Kidney (tissue), 13 donors: ENCODE measurements at regions not wholly inside any gene's neighbourhood (a gene's known extent, or its start where the extent isn't known, plus 50 kb on each side); places are given as distances from the start of the nearest gene placed in this dataset.

Experiments
- DNase-seq, 5 donors: peaks; one replicate each; pipeline ENCODE4 v3.0.0-alpha.2; 2013 to 2020
- FAIRE-seq: peaks from 2 replicates; lab custom pipeline; 2012; peaks lifted over from hg19 to GRCh38; lab: Jason Lieb, UNC
- H3K27ac ChIP-seq, 2 donors: one replicate each; pipeline ENCODE4 v1.7.0; 2013; ENCODE audit warnings: low read depth in 2 of 2, low read length in 2 of 2, inconsistent platforms in 1 of 2
- H3K27me3 ChIP-seq: one replicate; pipeline ENCODE4 v1.7.1; 2013; ENCODE audit warnings: low read length, inconsistent platforms; ENCODE audit not compliant: control insufficient read depth, insufficient read depth
- H3K36me3 ChIP-seq, 3 donors: one replicate each; pipeline versions ENCODE4 v1.7.0 to v1.7.1; 2013; ENCODE audit warnings: low read length in 3 of 3, control low read depth in 1 of 3, inconsistent platforms in 1 of 3; ENCODE audit not compliant: insufficient read depth in 3 of 3, control insufficient read depth in 2 of 3
- H3K4me1 ChIP-seq, 3 donors: one replicate each; pipeline versions ENCODE4 v1.7.0 to v1.7.1; 2013; ENCODE audit warnings: low read length in 3 of 3, inconsistent platforms in 1 of 3, low read depth in 1 of 3; ENCODE audit not compliant: control insufficient read depth in 2 of 3, insufficient read depth in 2 of 3
- H3K4me3 ChIP-seq, 3 donors: one replicate each; pipeline versions ENCODE4 v1.7.0 to v1.8.1; 2013; ENCODE audit warnings: low read length in 3 of 3, control low read depth in 1 of 3, inconsistent platforms in 1 of 3
- H3K9ac ChIP-seq, 3 donors: one replicate each; pipeline versions ENCODE4 v1.7.0 to v1.7.1; 2013; ENCODE audit warnings: low read length in 3 of 3, control low read depth in 1 of 3, inconsistent platforms in 1 of 3
- H3K9me3 ChIP-seq, 3 donors: one replicate each; pipeline versions ENCODE4 v1.7.0 to v1.7.1; 2013; ENCODE audit warnings: low read length in 3 of 3, control low read depth in 1 of 3, inconsistent platforms in 1 of 3; ENCODE audit not compliant: control insufficient read depth in 2 of 3, insufficient read depth in 1 of 3
- intact Hi-C: fragments of 100-400 bp; cut with DNase I; formaldehyde crosslinking; loops from one replicate; pipeline ENCODE4 v1.11.1; 2022
- TF ChIP-seq, protein P1 (sequence below): IDR thresholded peaks from 3 replicates; pipeline ENCODE4 v1.5.1; 2012; ENCODE audit warnings: mild to moderate bottlenecking, moderate library complexity, borderline replicate concordance; ENCODE audit not compliant: insufficient read depth; ENCODE audit errors: extremely low read depth
- donor health status: control.
- donor health status: control.
- donor health status: control.
- donor health status: control.
- donor health status: control.
- donor health status: DM: yes; HTN: yes; CAD: no.
- donor health status: Normal renal cell carcinoma (clear cell type).

DNA sequence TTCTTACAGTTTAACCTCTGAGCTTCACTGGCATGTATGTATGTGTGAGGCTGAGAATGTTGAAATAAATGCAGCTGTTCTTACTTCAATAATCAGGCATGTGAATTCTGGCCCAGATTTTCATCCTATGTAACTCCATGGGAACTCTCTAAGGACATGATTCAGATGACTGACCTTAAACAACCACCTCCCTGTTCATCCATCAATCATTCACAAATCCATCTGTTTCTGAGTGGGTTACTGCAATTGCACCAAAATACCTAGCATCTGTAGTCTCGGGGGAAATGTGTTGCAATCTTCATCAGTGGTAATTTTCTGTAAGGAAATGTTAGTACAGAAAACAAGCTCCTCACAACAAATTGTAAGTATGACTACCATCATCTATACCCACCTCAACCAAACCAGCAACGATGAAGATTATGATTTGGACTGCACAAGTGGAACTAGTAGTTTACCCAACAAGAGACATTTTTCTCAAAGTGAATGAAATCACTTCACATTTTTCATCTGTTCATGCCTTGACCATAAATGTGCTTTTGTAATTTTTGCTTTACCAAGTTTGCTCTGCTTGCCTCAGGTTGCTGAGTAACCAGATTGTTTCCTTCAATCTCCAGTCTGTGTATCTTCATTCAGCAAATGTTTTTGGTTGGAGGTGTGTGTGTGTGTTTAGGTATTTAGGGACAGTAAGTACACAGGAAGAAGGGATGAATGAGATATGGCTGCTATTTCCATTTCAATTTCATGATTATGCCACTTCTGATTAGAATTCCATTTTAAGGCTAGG lies 65.7 kb upstream of the FZD8 start:
- no peaks in the 10 kb centered on the region for H3K4me1 ChIP-seq
- H3K27me3 ChIP-seq, result no peaks in the 10 kb centered on the region
- H3K9ac ChIP-seq, result no peak overlapping the region
- no peaks in the 10 kb centered on the region for H3K36me3 ChIP-seq
- intact Hi-C loops, result no loop called here
- H3K4me3 ChIP-seq, result no peak overlapping the region
- TF ChIP-seq, protein P1, sequence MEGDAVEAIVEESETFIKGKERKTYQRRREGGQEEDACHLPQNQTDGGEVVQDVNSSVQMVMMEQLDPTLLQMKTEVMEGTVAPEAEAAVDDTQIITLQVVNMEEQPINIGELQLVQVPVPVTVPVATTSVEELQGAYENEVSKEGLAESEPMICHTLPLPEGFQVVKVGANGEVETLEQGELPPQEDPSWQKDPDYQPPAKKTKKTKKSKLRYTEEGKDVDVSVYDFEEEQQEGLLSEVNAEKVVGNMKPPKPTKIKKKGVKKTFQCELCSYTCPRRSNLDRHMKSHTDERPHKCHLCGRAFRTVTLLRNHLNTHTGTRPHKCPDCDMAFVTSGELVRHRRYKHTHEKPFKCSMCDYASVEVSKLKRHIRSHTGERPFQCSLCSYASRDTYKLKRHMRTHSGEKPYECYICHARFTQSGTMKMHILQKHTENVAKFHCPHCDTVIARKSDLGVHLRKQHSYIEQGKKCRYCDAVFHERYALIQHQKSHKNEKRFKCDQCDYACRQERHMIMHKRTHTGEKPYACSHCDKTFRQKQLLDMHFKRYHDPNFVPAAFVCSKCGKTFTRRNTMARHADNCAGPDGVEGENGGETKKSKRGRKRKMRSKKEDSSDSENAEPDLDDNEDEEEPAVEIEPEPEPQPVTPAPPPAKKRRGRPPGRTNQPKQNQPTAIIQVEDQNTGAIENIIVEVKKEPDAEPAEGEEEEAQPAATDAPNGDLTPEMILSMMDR, result no peak
- H3K27ac ChIP-seq, result no peak overlapping the region
- FAIRE-seq, result no peak
- peak in 2 of 5 donors; percentile 46 to 51 for DNase-seq
- H3K9me3 ChIP-seq, result no peaks in the 10 kb centered on the region

DNA sequence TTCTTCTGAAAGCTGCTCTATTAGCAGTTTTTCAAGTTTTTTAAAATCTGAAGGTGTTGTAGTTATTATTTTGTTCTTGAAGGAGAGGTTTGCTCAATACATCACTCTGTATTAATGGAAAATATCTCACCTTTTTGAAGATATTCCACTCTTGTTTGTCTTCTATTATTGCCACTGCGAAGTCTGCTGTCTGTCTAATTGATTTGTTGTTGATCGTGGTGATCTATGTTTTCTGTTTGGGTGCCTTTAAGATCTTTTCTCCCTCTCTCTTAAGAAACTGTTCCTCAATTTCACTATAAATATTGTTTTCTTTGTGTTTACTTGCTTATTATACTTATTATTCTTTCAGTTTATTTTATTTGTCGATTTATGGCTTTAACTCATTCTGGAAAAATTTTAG lies 64.9 kb upstream of the FZD8 start:
- Histone ChIP-seq H3K4me3 (no peak overlapping the region), H3K9ac (no peak overlapping the region), H3K36me3 (no peaks in the 10 kb centered on the region), H3K4me1 (no peaks in the 10 kb centered on the region), H3K9me3 (no peaks in the 10 kb centered on the region), H3K27ac (no peak overlapping the region), H3K27me3 (no peaks in the 10 kb centered on the region)
- FAIRE-seq, result no peak
- intact Hi-C loops, result no loop called here
- no peak for DNase-seq
- TF ChIP-seq, protein P1, result no peak

DNA sequence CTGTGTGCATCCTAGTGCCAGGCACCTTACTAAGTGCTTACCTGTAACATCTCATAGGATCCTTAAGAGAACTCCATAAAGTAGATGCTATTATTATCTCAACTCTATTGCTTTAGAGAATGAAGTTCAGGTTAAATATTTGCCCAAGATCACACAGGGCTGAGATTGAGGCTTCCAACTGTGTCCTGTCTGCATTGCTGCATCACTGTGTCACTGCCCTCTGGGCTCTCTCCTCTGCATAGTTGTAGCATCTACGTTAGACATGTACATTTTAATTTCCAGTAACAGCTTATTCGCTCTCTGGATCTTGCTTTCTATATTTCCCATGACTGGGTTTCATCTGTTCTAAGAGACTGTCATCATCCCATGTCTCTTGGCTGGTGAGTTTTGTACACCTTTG lies 63.6 kb upstream of the FZD8 start:
- H3K4me3 ChIP-seq, result no peak overlapping the region
- intact Hi-C loops, result no loop called here
- no peak overlapping the region for H3K9ac ChIP-seq
- TF ChIP-seq, protein P1, result no peak
- H3K27ac ChIP-seq, result no peak overlapping the region
- no peaks in the 10 kb centered on the region for H3K9me3 ChIP-seq
- no peaks in the 10 kb centered on the region for H3K27me3 ChIP-seq
- DNase-seq (no peak), FAIRE-seq (no peak)
- no peaks in the 10 kb centered on the region for H3K4me1 ChIP-seq
- H3K36me3 ChIP-seq, result no peaks in the 10 kb centered on the region
